Midbrain (tissue), 1 donor: ENCODE measurements at regions not wholly inside any gene's neighbourhood (a gene's known extent, or its start where the extent isn't known, plus 50 kb on each side); places are given as distances from the start of the nearest gene placed in this dataset.
"Not testable (repeated sequence)": the region's sequence is repeated elsewhere in the genome, so short reads cannot be mapped to it uniquely, and the experiment has no call there.

Experiments used
- DNase-seq: peaks from one replicate; lab custom pipeline; 2025; lab: John Stamatoyannopoulos, UW

GRCh38 chr1:72412286-72412685 lies 129.9 kb upstream of the NEGR1 start:
- no peak for DNase-seq

GRCh38 chr1:72399807-72400206 lies 117.5 kb upstream of the NEGR1 start:
- DNase-seq, result no peak

- DNase-seq, result no peak
These were observed 115.4 kb upstream of the NEGR1 start for GRCh38 chr1:72397786-72398185.

- no peak for DNase-seq
These were observed 112.1 kb upstream of the NEGR1 start for GRCh38 chr1:72394457-72394856.

- DNase-seq, result no peak
These were observed 96.7 kb upstream of the NEGR1 start for GRCh38 chr1:72379072-72379471.

- no peak for DNase-seq
These were observed 92.9 kb upstream of the NEGR1 start for GRCh38 chr1:72375226-72375625.

- no peak for DNase-seq
These were observed 89.1 kb upstream of the NEGR1 start for GRCh38 chr1:72371259-72372035.

GRCh38 chr1:72370836-72371235 lies 88.5 kb upstream of the NEGR1 start:
- not testable (repeated sequence) for DNase-seq

GRCh38 chr1:72369069-72369757 lies 86.9 kb upstream of the NEGR1 start:
- DNase-seq, result no peak

GRCh38 chr1:72366466-72366865 lies 84.1 kb upstream of the NEGR1 start:
- DNase-seq, result no peak

- DNase-seq, result no peak
These were observed 83.4 kb upstream of the NEGR1 start for GRCh38 chr1:72365693-72366092.

- DNase-seq, result no peak
These were observed 80.2 kb upstream of the NEGR1 start for GRCh38 chr1:72362538-72362937.

- DNase-seq, result no peak
These were observed 75.1 kb upstream of the NEGR1 start for GRCh38 chr1:72357411-72357810.

- no peak for DNase-seq
These were observed 73.6 kb upstream of the NEGR1 start for GRCh38 chr1:72355899-72356298.

GRCh38 chr1:72341661-72342060 lies 59.3 kb upstream of the NEGR1 start:
- no peak for DNase-seq

- DNase-seq, result no peak
These were observed 54.4 kb upstream of the NEGR1 start for GRCh38 chr1:72336776-72337175.
